HEK293T (cell line): ENCODE measurements at regions not wholly inside any gene's neighbourhood (a gene's known extent, or its start where the extent isn't known, plus 50 kb on each side); places are given as distances from the start of the nearest gene placed in this dataset.

Source experiments
- CTCF ChIA-PET: fragments of 350-600 bp; formaldehyde crosslinking; extraction: SDS; loops from one replicate; lab custom pipeline; 2021; ENCODE audit warnings: antibody characterized with exemption, inconsistent platforms; lab: Yijun Ruan, JAX
- POLR2A ChIA-PET: fragments of 350-600 bp; formaldehyde crosslinking; extraction: SDS; loops from one replicate; lab custom pipeline; 2020; ENCODE audit warnings: antibody characterized with exemption, inconsistent platforms; lab: Yijun Ruan, JAX
- DNase-seq: peaks from one replicate; pipeline ENCODE4 v3.0.0; 2012; ENCODE audit warnings: mixed read lengths; ENCODE audit errors: extremely low spot score
- ARNT ChIP-seq: fragments of 450-650 bp; IDR thresholded peaks from 2 replicates; pipeline ENCODE4 v1.6.1; 2017; ENCODE audit warnings: mild to moderate bottlenecking
- BHLHE40 ChIP-seq: fragments of 450-650 bp; IDR thresholded peaks from 2 replicates; pipeline ENCODE4 v1.6.1; 2016; ENCODE audit warnings: mild to moderate bottlenecking, moderate library complexity, borderline replicate concordance
- CTBP1 ChIP-seq: fragments of 450-650 bp; IDR thresholded peaks from 2 replicates; pipeline ENCODE4 v1.6.1; 2016; ENCODE audit warnings: borderline replicate concordance
- ELF4 ChIP-seq: fragments of 450-650 bp; IDR thresholded peaks from 2 replicates; pipeline ENCODE4 v1.6.1; 2017; ENCODE audit warnings: antibody characterized with exemption
- FOXA1 ChIP-seq: fragments of 450-650 bp; IDR thresholded peaks from 2 replicates; pipeline ENCODE4 v1.6.1; 2016; ENCODE audit warnings: mild to moderate bottlenecking
- FOXK2 ChIP-seq: fragments of 450-650 bp; IDR thresholded peaks from 2 replicates; pipeline ENCODE4 v1.6.1; 2016; ENCODE audit warnings: mild to moderate bottlenecking
- FOXM1 ChIP-seq: fragments of 450-650 bp; IDR thresholded peaks from 2 replicates; pipeline ENCODE4 v1.6.1; 2017; ENCODE audit warnings: mild to moderate bottlenecking, borderline replicate concordance
- HDGF ChIP-seq: fragments of 450-650 bp; IDR thresholded peaks from 2 replicates; pipeline ENCODE4 v1.6.1; 2017; ENCODE audit warnings: antibody characterized with exemption, borderline replicate concordance
- L3MBTL2 ChIP-seq: fragments of 450-650 bp; conservative IDR thresholded peaks from 2 replicates; pipeline ENCODE4 v1.6.1; 2016; ENCODE audit warnings: mild to moderate bottlenecking
- LEF1 ChIP-seq: fragments of 450-650 bp; IDR thresholded peaks from 2 replicates; pipeline ENCODE4 v1.6.1; 2017; ENCODE audit warnings: mild to moderate bottlenecking, borderline replicate concordance
- NFRKB ChIP-seq: fragments of 450-650 bp; IDR thresholded peaks from 2 replicates; pipeline ENCODE4 v1.6.1; 2016; ENCODE audit warnings: mild to moderate bottlenecking, moderate library complexity
- SP1 ChIP-seq: fragments of 450-650 bp; IDR thresholded peaks from 2 replicates; pipeline ENCODE4 v1.6.1; 2017
- SUZ12 ChIP-seq: fragments of 450-650 bp; IDR thresholded peaks from 2 replicates; pipeline ENCODE4 v1.6.1; 2016; ENCODE audit warnings: mild to moderate bottlenecking
- TARDBP ChIP-seq: fragments of 450-650 bp; IDR thresholded peaks from 2 replicates; pipeline ENCODE4 v1.6.1; 2016
- ZNF384 ChIP-seq: fragments of 450-650 bp; IDR thresholded peaks from 2 replicates; pipeline ENCODE4 v1.6.1; 2016
- TF ChIP-seq, protein P1 (sequence below): fragments of 450-650 bp; IDR thresholded peaks from 2 replicates; pipeline ENCODE4 v1.6.1; 2016

DNA sequence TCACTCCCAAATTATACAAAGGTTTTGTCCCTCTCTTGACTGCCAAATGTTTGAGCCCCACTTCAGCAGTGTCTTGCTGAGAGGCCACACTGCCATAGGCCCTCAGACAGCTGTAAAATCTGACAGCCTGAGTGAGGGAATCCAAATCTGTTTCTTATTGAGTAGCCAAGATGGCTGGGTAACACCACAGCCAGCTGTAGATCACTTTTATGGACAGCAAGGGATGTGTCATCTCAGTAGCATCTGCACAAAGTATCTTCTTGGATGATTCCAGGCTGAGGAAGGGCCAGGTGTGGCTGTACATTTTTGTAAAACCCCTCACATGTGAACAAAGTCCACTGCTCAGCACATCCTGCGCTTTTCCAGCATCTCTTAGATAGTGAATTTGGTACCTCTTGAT, 237.0 kb upstream of the LRTM1 start:
- ChIA-PET CTCF (no interaction called here), POLR2A (no interaction called here)

DNA sequence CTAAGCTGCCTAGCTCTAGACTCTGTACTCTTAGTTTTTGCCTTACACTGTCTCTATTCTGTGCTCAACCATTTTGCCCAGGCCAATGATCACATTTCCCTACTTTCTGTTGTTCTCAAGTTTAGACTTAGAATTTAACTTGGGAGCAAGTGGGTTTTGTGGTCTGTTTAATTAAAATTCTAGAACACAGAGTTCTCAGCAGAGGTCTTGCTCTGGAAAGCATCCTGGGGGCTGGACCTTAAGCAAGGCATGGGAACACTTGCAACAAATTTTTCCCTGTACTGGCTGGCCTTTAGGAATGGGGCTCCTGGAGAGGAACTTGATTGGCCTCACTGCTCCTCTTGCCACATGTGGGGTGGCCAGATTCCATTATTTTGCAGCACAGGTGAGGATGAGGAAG, 236.3 kb upstream of the LRTM1 start:
- DNase-seq, result no peak
- CTCF ChIA-PET, result interaction anchor here (0.6 kb wide), 1 partner anchor 1292 kb away, joined by 3 read pairs; no protein-coding TSS in a partner anchor
- TF ChIP-seq FOXK2, result no peak
- TF ChIP-seq HDGF, result no peak
- TF ChIP-seq ZNF384, result no peak
- no peak for TF ChIP-seq SUZ12
- no peak for TF ChIP-seq NFRKB
- no peak for TF ChIP-seq CTBP1
- TF ChIP-seq SP1, result no peak
- TF ChIP-seq LEF1, result no peak
- TF ChIP-seq BHLHE40, result no peak
- TF ChIP-seq, protein P1, sequence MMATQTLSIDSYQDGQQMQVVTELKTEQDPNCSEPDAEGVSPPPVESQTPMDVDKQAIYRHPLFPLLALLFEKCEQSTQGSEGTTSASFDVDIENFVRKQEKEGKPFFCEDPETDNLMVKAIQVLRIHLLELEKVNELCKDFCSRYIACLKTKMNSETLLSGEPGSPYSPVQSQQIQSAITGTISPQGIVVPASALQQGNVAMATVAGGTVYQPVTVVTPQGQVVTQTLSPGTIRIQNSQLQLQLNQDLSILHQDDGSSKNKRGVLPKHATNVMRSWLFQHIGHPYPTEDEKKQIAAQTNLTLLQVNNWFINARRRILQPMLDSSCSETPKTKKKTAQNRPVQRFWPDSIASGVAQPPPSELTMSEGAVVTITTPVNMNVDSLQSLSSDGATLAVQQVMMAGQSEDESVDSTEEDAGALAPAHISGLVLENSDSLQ, result no peak
- TF ChIP-seq FOXM1, result no peak
- no peak for TF ChIP-seq L3MBTL2
- TF ChIP-seq ARNT, result no peak
- no peak for TF ChIP-seq TARDBP
- TF ChIP-seq ELF4, result no peak
- TF ChIP-seq FOXA1, result no peak
- POLR2A ChIA-PET, result no interaction called here

More for the DNA sequence above, 237.0 kb upstream of the LRTM1 start:
- TF ChIP-seq ELF4, result no peak
- TF ChIP-seq ZNF384, result no peak
- TF ChIP-seq BHLHE40, result no peak
- TF ChIP-seq SUZ12, result no peak
- TF ChIP-seq FOXA1, result no peak
- no peak for TF ChIP-seq L3MBTL2
- no peak for TF ChIP-seq ARNT
- no peak for TF ChIP-seq SP1
- no peak for TF ChIP-seq TARDBP
- no peak for TF ChIP-seq FOXK2
- TF ChIP-seq, protein P1, result no peak
- no peak for TF ChIP-seq FOXM1
- no peak for DNase-seq

- DNase-seq, result no peak
- ChIA-PET POLR2A (no interaction called here), CTCF (interaction anchor here (0.6 kb wide), 1 partner anchor 1293 kb away, joined by 3 read pairs; no protein-coding TSS in a partner anchor)
- TF ChIP-seq LEF1 (no peak), FOXM1 (no peak), NFRKB (no peak), CTBP1 (no peak), SP1 (no peak), TARDBP (no peak), ELF4 (no peak), BHLHE40 (no peak), ARNT (no peak), SUZ12 (no peak), FOXK2 (no peak), HDGF (no peak), L3MBTL2 (no peak), ZNF384 (no peak), FOXA1 (no peak)
- TF ChIP-seq, protein P1, result no peak
Measured at GRCh38 chr3:55163421-55163820, 235.6 kb upstream of the LRTM1 start.

- TF ChIP-seq HDGF, result no peak
- TF ChIP-seq BHLHE40, result no peak
- no peak for TF ChIP-seq FOXA1
- TF ChIP-seq ELF4, result no peak
- no peak for TF ChIP-seq TARDBP
- no peak for TF ChIP-seq SP1
- no peak for TF ChIP-seq L3MBTL2
- TF ChIP-seq CTBP1, result no peak
- no peak for TF ChIP-seq FOXK2
- TF ChIP-seq, protein P1, result no peak
- TF ChIP-seq ZNF384, result no peak
- no peak for TF ChIP-seq NFRKB
- no peak for TF ChIP-seq FOXM1
- no peak for TF ChIP-seq SUZ12
- no peak for TF ChIP-seq LEF1
- TF ChIP-seq ARNT, result no peak
- POLR2A ChIA-PET, result no interaction called here
- no peak for DNase-seq
- CTCF ChIA-PET, result no interaction called here
Measured at GRCh38 chr3:55162031-55162795, 234.4 kb upstream of the LRTM1 start.

DNA sequence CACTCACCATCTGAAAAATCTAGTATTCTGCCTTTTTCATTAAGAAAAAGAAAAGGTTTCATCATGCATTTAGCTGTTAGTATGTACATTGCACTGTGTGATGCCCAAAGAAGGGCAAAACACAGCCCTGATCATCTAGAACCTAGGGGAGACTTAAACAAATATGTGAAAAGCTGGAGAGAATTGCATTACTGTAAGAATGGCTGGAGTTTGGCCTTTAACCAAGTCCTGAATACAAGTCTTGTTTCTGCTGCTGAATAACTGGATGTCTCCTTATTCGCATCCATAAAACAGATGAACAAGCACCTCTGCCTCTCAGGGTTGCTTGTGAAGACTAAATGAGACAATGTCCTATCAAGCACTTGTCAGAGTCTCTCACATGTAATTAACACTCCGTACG, 233.4 kb upstream of the LRTM1 start:
- TF ChIP-seq FOXK2, result no peak
- TF ChIP-seq HDGF, result no peak
- TF ChIP-seq SP1, result no peak
- no peak for TF ChIP-seq ARNT
- no peak for TF ChIP-seq LEF1
- TF ChIP-seq FOXM1, result no peak
- no peak for TF ChIP-seq L3MBTL2
- TF ChIP-seq ZNF384, result no peak
- TF ChIP-seq BHLHE40, result no peak
- TF ChIP-seq ELF4, result no peak
- TF ChIP-seq, protein P1, result no peak
- TF ChIP-seq CTBP1, result no peak
- no peak for TF ChIP-seq TARDBP
- TF ChIP-seq FOXA1, result no peak
- no peak for DNase-seq
- CTCF ChIA-PET, result no interaction called here
- POLR2A ChIA-PET, result no interaction called here
